Gastrocnemius medialis (tissue), 4 donors: ENCODE measurements at regions not wholly inside any gene's neighbourhood (a gene's known extent, or its start where the extent isn't known, plus 50 kb on each side); places are given as distances from the start of the nearest gene placed in this dataset.
"Not testable (repeated sequence)": the region's sequence is repeated elsewhere in the genome, so short reads cannot be mapped to it uniquely, and the experiment has no call there.

Experiments used
- ATAC-seq, 2 donors: fragments of 150-250 bp; one replicate each; pipeline ENCODE4 v1.9.1; 2016
- DNase-seq, 2 donors: peaks; one replicate each; pipeline ENCODE4 v3.0.0-alpha.2; 2019
- H3K27ac ChIP-seq, 4 donors: fragments of 200-600 bp; sonication (generic); 1 replicate in 1 of 4; 2 replicates in 3 of 4; pipeline ENCODE4 v1.5.1; 2016 to 2018; ENCODE audit warnings: mild to moderate bottlenecking in 2 of 4, moderate library complexity in 1 of 4
- H3K27me3 ChIP-seq, 3 donors: fragments of 200-600 bp; sonication (generic) in 2 of 3; 1 replicate in 1 of 3; 2 replicates in 2 of 3; pipeline versions ENCODE4 v1.5.1 to v1.6.0; 2016 to 2019; ENCODE audit warnings: mild to moderate bottlenecking in 1 of 3, moderate library complexity in 1 of 3
- H3K36me3 ChIP-seq, 2 donors: fragments of 200-600 bp; sonication (generic) in 1 of 2; one replicate each; pipeline ENCODE4 v1.5.1; 2017 to 2018
- H3K4me1 ChIP-seq, 2 donors: fragments of 200-600 bp; sonication (generic) in 1 of 2; one replicate each; pipeline ENCODE4 v1.5.1; 2016 to 2017; ENCODE audit warnings: mild to moderate bottlenecking in 2 of 2
- H3K4me3 ChIP-seq, 4 donors: fragments of 200-600 bp; sonication (generic) in 3 of 4; 1 replicate in 1 of 4; 2 replicates in 3 of 4; pipeline ENCODE4 v1.5.1; 2016 to 2019; ENCODE audit warnings: mild to moderate bottlenecking in 2 of 4
- H3K9me3 ChIP-seq, 3 donors: fragments of 200-600 bp; sonication (generic) in 2 of 3; 1 replicate in 1 of 3; 2 replicates in 2 of 3; pipeline ENCODE4 v1.5.1; 2016 to 2019
- POLR2A ChIP-seq, 2 donors: fragments of 450-650 bp; IDR thresholded peaks; one replicate each; pipeline ENCODE4 v1.6.1; 2017; ENCODE audit warnings: antibody characterized with exemption in 2 of 2, mild to moderate bottlenecking in 2 of 2, moderate library complexity in 2 of 2
- in situ Hi-C, 4 donors: fragments of 200-750 bp; cut with MboI; loops; one replicate each; pipeline versions ENCODE4 v1.15.0 to v1.8.0; 2017; ENCODE audit warnings: low sequenced_read_pairs in 4 of 4
- intact Hi-C: fragments of 100-400 bp; cut with DNase I; formaldehyde crosslinking; loops from one replicate; pipeline ENCODE4 v1.15.1; 2023; ENCODE audit warnings: low total_unique reads
- TF ChIP-seq, protein P1 (sequence below), 5 experiments: fragments of 450-650 bp in 3 of 5; fragments of 200-600 bp in 2 of 5; sonication (generic) in 2 of 5; IDR thresholded peaks in 4 of 5; conservative IDR thresholded peaks in 1 of 5; 1 replicate in 4 of 5; 2 replicates in 1 of 5; pipeline ENCODE4 v1.5.1; 2016 to 2019; ENCODE audit warnings: antibody characterized with exemption in 5 of 5, mild to moderate bottlenecking in 3 of 5, moderate library complexity in 3 of 5

DNA sequence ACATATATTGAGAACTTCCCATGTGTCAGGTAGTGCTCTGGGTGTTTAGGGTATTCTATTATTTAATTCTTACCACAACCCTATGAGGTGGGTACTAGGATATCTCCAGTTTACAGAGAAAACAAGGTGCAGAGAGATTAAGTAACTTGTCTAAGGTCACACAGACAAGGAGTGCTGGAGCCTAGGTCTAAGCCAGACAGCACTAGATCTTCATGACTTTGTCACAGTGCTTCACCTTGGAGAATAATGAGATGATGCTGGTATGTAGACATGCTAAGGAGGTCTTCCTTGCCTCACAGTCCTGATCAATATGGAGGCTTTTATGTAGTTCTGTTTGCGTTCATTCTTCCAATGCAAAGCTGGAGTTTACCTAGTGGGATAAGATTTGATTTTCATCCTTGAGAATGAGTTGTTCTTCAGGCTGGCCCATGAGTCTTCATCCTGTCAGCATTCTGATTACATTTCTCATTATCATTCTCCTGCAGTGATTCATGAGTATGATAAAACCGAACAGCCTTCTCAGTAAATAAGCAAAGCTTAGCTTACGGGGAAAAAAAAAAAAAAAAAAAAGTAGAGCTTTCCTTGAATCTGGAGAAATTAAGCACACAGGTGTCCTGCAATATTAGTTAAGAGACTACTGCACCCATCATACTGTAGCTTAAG, 176.3 kb downstream of the C9orf152 start:
- no peak for DNase-seq
- in situ Hi-C loops = no loop called here
- peaks cover 7 to 19% of the 10 kb centered on the region in 2 donors for H3K4me1 ChIP-seq

DNA sequence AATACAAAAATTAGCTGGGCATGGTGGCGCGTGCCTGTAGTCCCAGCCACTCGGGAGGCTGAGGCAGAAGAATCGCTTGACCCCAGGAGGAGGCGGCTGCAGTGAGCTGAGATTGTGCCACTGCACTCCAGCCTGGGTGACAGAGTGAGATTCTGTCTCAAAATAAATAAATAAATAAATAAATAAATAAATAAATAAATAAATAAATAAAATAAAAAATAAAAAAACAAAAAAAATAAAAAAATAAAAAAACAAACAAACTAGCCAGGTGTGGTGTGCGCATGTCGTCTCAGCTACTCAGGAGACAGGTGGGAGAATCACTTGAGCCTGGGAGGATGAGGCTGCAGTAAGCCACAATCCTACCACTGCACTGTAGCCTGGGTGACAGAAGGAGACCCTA, 175.4 kb downstream of the C9orf152 start:
- ATAC-seq, H3K27me3 ChIP-seq, DNase-seq, intact Hi-C loops, in situ Hi-C loops, H3K4me3 ChIP-seq, H3K27ac ChIP-seq, H3K9me3 ChIP-seq, H3K36me3 ChIP-seq: not testable (repeated sequence)
- peaks cover 7 to 14% of the 10 kb centered on the region in 2 donors for H3K4me1 ChIP-seq

More for the DNA sequence above, 176.3 kb downstream of the C9orf152 start:
- no peaks in the 10 kb centered on the region for H3K36me3 ChIP-seq
- H3K27me3 ChIP-seq = no peaks in the 10 kb centered on the region
- ATAC-seq = no peak
- intact Hi-C loops = no loop called here
- H3K27ac ChIP-seq = no peak overlapping the region
- H3K4me3 ChIP-seq = no peak overlapping the region
- TF ChIP-seq POLR2A (IDR thresholded peaks at IDR 0.05) = no peak
- TF ChIP-seq, protein P1, sequence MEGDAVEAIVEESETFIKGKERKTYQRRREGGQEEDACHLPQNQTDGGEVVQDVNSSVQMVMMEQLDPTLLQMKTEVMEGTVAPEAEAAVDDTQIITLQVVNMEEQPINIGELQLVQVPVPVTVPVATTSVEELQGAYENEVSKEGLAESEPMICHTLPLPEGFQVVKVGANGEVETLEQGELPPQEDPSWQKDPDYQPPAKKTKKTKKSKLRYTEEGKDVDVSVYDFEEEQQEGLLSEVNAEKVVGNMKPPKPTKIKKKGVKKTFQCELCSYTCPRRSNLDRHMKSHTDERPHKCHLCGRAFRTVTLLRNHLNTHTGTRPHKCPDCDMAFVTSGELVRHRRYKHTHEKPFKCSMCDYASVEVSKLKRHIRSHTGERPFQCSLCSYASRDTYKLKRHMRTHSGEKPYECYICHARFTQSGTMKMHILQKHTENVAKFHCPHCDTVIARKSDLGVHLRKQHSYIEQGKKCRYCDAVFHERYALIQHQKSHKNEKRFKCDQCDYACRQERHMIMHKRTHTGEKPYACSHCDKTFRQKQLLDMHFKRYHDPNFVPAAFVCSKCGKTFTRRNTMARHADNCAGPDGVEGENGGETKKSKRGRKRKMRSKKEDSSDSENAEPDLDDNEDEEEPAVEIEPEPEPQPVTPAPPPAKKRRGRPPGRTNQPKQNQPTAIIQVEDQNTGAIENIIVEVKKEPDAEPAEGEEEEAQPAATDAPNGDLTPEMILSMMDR (IDR thresholded peaks at IDR 0.05 in 4 of 5, conservative IDR thresholded peaks at IDR 0.05 in 1 of 5) = no peak
- H3K9me3 ChIP-seq = no peaks in the 10 kb centered on the region

DNA sequence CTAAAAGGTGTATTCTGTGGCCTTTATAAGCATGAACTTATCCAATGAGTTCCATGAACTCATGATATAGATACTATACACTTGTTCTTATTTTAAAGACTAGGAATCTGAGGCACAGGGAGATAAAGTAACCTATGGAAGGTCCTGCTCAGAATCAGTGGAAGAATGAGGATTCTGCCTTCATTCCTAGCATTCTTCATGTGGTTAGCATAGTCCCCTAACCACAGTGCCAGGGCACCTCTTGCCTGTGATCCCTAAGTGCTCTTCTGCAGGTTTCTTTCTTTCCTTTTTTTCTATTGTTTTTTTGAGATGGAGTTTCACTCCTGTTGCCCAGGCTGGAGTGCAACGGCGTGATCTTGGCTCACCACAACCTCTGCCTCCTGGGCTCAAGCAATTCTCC, 174.1 kb downstream of the C9orf152 start:
- intact Hi-C loops (no loop called here), in situ Hi-C loops (no loop called here)
- Histone ChIP-seq H3K9me3 (no peaks in the 10 kb centered on the region), H3K27ac (no peak overlapping the region), H3K36me3 (no peaks in the 10 kb centered on the region), H3K4me1 (peaks cover 0 to 11% of the 10 kb centered on the region in 2 donors), H3K27me3 (no peaks in the 10 kb centered on the region), H3K4me3 (no peak overlapping the region)
- no peak for TF ChIP-seq POLR2A (IDR thresholded peaks at IDR 0.05)
- TF ChIP-seq, protein P1 (IDR thresholded peaks at IDR 0.05 in 4 of 5, conservative IDR thresholded peaks at IDR 0.05 in 1 of 5) = no peak
- ATAC-seq (no peak), DNase-seq (no peak)

DNA sequence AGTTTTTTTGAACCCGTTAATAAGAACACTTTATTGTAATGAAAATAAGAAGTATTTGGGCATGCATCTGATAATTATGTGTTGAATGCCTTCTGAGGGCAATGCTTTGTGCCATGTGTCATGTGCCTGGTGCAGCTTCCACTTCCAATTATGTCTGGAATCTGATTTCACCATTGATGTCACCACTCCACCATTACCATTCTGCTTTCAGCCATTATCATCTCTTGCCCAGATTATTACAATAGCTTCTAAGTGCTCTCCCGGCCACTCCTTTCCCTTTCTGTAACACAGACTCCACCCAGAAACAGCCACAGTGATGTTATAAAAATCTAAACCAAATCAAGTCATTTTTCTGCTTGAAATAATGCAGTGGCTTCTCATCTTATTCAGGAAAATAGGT, 171.7 kb downstream of the C9orf152 start:
- no peaks in the 10 kb centered on the region for H3K9me3 ChIP-seq
- no peaks in the 10 kb centered on the region for H3K27me3 ChIP-seq
- ATAC-seq (no peak), DNase-seq (no peak)
- peaks cover 3 to 7% of the 10 kb centered on the region in 2 donors for H3K4me1 ChIP-seq
- intact Hi-C loops (no loop called here), in situ Hi-C loops (no loop called here)
- TF ChIP-seq POLR2A (IDR thresholded peaks at IDR 0.05) = no peak
- TF ChIP-seq, protein P1 (IDR thresholded peaks at IDR 0.05 in 4 of 5, conservative IDR thresholded peaks at IDR 0.05 in 1 of 5) = no peak
- H3K36me3 ChIP-seq = no peaks in the 10 kb centered on the region
- peak overlapping the region in 3 of 4 donors; percentile 1 to 29 (median 25) for H3K27ac ChIP-seq
- no peak overlapping the region for H3K4me3 ChIP-seq

DNA sequence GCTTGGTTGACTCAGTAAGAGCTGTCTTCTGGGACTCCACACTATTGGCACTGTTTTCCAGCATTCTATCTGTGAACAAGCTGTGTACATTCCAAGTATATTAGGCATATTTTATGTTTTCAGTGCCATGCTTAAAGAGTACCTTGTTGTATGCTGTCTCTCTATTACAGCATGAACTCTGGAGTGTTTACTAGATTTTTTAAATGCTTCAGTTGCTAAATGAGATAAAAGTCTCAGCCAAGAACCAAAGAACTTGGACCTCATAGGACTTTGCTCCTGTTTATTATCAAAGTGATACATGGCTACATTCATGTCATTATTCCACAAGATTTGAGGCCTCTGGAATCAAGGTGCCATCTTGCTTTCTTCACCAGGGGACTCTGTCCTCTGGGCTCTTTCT, 167.2 kb downstream of the C9orf152 start:
- Histone ChIP-seq H3K27ac (peak overlapping the region; percentile 3 to 65 (median 35)), H3K27me3 (no peaks in the 10 kb centered on the region), H3K4me1 (peaks cover 7 to 14% of the 10 kb centered on the region in 2 donors), H3K36me3 (no peaks in the 10 kb centered on the region), H3K4me3 (no peak overlapping the region), H3K9me3 (no peaks in the 10 kb centered on the region)
- TF ChIP-seq, protein P1 (IDR thresholded peaks at IDR 0.05 in 4 of 5, conservative IDR thresholded peaks at IDR 0.05 in 1 of 5) = no peak
- TF ChIP-seq POLR2A (IDR thresholded peaks at IDR 0.05) = no peak
- DNase-seq (no peak), ATAC-seq (peak in 1 of 2 donors; percentile 24)
- intact Hi-C loops = no loop called here
- in situ Hi-C loops = loop anchor here in 1 of 4 donors (10.0 kb wide), 1 partner anchor 56 kb away; no protein-coding TSS in a partner anchor
